VCaP (cell line): ENCODE measurements at regions not wholly inside any gene's neighbourhood (a gene's known extent, or its start where the extent isn't known, plus 50 kb on each side); places are given as distances from the start of the nearest gene placed in this dataset.

Source experiments
- H3K27ac ChIP-seq: fragments of 450-650 bp; 2 replicates; pipeline ENCODE4 v1.5.1; 2017
- TF ChIP-seq, protein P1 (sequence below): fragments of 450-650 bp; conservative IDR thresholded peaks from 2 replicates; pipeline ENCODE4 v1.5.1; 2017; ENCODE audit warnings: mild to moderate bottlenecking, moderate library complexity

DNA sequence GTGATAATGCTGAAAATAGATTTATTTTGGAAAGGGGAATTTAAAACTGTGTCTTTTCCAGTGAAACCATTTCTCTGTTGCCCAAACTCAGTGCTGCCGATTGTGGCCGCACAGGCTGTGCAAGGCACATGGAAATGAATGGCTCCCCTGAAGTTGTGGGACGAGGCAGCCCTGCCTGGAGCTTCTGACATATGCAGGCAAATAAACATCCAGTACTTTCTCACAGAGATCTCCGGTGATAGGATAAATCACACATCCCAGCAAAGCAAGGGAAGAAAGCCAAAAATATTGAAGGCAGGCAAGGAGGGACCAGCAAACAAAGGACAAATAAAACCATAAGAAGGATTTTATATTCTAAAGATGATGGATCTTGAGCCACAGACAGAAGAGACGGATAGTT is 464.5 kb downstream of the MTRR start:
- TF ChIP-seq, protein P1, sequence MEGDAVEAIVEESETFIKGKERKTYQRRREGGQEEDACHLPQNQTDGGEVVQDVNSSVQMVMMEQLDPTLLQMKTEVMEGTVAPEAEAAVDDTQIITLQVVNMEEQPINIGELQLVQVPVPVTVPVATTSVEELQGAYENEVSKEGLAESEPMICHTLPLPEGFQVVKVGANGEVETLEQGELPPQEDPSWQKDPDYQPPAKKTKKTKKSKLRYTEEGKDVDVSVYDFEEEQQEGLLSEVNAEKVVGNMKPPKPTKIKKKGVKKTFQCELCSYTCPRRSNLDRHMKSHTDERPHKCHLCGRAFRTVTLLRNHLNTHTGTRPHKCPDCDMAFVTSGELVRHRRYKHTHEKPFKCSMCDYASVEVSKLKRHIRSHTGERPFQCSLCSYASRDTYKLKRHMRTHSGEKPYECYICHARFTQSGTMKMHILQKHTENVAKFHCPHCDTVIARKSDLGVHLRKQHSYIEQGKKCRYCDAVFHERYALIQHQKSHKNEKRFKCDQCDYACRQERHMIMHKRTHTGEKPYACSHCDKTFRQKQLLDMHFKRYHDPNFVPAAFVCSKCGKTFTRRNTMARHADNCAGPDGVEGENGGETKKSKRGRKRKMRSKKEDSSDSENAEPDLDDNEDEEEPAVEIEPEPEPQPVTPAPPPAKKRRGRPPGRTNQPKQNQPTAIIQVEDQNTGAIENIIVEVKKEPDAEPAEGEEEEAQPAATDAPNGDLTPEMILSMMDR: peak; percentile 34
- H3K27ac ChIP-seq: peak overlapping the region; percentile 37; the same call in 1 of the 2 replicates

- peak overlapping the region; percentile 37; the same call in 1 of the 2 replicates for H3K27ac ChIP-seq
- TF ChIP-seq, protein P1: no peak
Observed at GRCh38 chr5:8333977-8334376, 465.0 kb downstream of the MTRR start.

DNA sequence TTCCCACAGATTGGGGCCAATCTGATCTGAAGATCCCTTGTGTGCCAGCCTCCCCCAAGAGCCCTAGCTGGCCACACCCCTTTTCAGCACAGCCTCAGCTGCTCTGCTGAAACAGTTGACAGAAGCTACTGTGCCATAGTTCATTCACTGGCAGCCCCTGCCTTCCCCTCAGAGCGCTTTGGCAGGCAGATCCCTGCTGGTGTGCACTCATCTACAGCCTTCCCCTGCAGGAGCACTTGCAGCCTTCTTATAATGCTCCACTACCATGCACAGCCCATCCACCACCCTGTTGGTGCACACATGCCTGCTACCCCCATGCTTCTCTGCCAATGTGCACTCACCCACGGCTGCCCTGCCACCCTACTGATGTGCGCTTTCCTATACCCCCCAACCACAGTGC is 471.3 kb downstream of the MTRR start:
- no peak overlapping the region for H3K27ac ChIP-seq
- TF ChIP-seq, protein P1: no peak

DNA sequence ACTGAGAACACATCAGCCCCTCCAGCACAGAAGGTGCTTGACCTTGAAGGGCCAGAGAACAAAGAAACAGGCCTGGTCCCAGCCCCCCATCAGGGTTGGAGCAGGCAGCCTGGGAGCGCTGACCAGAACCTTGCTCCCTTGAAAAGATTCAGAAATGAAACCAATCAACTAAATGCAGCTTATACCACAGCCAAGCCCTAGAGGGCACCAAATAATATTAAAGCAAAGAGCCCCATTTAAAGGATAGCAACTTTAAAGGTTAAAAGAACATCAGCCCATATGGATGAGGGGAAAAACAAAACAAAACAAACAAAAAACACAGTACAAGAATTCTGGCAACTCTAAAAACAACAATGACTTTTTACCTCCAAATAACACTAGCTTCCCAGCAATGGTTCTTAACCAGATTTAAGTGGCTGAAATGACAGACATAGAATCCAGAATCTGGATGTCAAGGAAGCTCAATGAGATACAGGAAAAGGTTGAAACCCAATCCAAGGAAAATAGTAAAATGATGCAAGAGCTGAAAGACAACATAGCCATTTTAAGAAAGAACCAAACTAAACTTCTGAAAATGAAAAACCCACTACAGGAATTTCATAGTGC is 471.9 kb downstream of the MTRR start:
- H3K27ac ChIP-seq: no peak overlapping the region
- TF ChIP-seq, protein P1: peak; percentile 84

DNA sequence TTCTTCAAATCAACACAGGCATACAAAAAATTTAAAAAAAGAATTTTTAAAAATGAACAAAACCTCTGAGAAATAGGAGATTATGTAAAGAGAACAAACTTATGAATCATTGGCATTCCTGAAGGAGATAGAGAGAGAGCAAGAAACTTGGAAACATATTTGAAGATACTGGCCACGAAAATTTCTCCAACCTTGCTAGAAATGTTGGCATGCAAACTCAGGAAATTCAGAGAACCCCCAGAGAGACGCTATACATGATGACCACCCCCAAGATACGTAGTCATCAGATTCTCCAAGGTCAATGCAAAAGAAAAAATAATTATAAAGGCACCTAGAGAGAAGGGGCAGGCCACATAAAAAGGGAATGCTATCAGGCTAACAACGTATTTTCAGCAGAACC is 472.5 kb downstream of the MTRR start:
- H3K27ac ChIP-seq: no peak overlapping the region
- TF ChIP-seq, protein P1: no peak

- TF ChIP-seq, protein P1: no peak
- no peak overlapping the region for H3K27ac ChIP-seq
Observed at GRCh38 chr5:8347984-8348383, 479.0 kb downstream of the MTRR start.

DNA sequence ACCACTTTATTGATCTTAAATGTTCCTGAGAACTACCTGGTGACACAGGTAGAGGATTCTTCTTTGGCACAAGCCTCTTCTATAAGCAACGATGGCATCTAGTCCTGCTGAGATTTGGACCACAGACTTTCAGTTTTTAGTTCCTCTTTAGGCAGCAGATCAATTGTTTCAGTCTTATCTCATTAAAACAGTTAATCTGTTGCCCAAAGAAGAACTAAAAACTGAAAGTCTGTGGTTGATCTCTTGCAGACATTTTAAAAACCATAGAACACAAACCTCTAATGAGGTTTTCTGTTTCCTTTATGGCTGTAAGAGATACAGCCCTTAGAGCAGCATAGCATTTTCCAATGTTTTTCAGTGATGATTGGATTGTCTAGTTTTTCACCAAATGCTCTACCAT is 480.9 kb downstream of the MTRR start:
- H3K27ac ChIP-seq: no peak overlapping the region
- TF ChIP-seq, protein P1: no peak
